Body of pancreas (tissue), 4 donors: ENCODE measurements at regions not wholly inside any gene's neighbourhood (a gene's known extent, or its start where the extent isn't known, plus 50 kb on each side); places are given as distances from the start of the nearest gene placed in this dataset.

Source experiments
- CTCF ChIP-seq, 7 experiments: fragments of 450-650 bp in 4 of 7; fragments of 200-600 bp in 3 of 7; sonication (generic) in 3 of 7; IDR thresholded peaks; one replicate each; pipeline ENCODE4 v1.5.1; 2016 to 2019; ENCODE audit warnings: antibody characterized with exemption in 7 of 7
- POLR2A ChIP-seq, 3 donors: fragments of 450-650 bp; IDR thresholded peaks; one replicate each; pipeline ENCODE4 v1.6.1; 2016; ENCODE audit warnings: antibody characterized with exemption in 3 of 3, mild to moderate bottlenecking in 2 of 3

DNA sequence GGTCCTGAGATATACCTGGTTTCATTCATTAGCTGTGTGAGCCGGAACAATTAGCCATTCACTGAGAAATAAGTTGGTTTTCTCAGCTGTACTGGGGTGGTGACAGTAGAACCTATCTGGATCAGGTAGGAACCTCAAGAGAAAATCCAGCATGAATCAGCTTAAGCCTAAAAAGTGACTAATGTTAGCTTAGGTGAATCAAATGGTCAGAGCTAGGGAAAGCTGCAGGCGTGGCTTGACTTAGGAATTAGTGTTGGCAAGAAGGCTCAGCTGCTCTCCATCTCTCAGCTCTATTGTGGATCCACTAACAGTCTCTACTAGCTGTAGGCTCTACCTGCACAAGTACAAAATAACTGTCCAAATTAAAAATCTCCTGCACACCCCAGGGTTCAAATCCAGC lies 1025.5 kb downstream of the RAB28 start:
- TF ChIP-seq POLR2A (IDR thresholded peaks at IDR 0.05) (no peak), CTCF (IDR thresholded peaks at IDR 0.05) (no peak)
